ENCODE measurements at regions not wholly inside any gene's neighbourhood (a gene's known extent, or its start where the extent isn't known, plus 50 kb on each side); places are given as distances from the start of the nearest gene placed in this dataset.

DNA sequence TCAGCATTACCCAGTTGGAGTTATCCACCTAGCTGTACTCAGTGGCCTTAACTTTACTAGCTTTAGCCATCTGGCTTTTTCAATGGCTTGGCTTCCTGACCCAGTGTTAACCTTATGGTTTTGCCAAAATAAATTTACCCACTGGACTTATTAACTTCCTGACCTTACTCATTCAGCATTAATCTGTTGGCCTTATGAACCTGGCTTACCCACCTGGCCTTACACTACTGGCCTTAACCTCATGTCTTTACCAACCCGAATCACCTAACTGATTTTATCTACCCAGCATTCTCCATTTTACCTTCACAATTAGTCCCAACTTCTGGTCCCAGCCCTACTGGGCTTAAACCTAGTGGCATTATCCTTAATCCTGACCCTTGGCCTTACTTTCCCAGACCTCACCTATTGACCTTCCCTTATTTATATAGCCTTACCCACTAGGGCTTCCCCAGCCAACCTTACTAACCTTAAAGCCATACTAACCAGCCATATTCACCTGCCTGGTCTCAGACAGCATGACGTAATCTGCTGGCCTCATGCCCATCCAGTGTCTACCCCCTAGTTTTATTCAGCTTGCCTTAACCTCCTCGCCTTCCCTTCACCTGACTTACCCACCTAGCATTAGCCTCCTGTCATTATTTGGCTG lies 100.0 kb downstream of the IL12A start:
- 81% methylated on average over 3 of the region's 3 CpGs for WGBS
- Histone ChIP-seq H3K27me3 (ENCODE audit: control insufficient read depth in 2 of 2, insufficient read depth in 1 of 2, low read length in 1 of 2) (no peaks in the 10 kb centered on the region), H3K4me1 (ENCODE audit: control insufficient read depth in 2 of 2, insufficient read depth in 2 of 2, low read length in 2 of 2) (no peaks in the 10 kb centered on the region), H3K36me3 (ENCODE audit: control insufficient read depth in 2 of 2, insufficient read depth in 2 of 2, low read length in 1 of 2) (no peaks in the 10 kb centered on the region), H3K4me3 (ENCODE audit: low read length in 2 of 2) (no peak overlapping the region), H3K27ac (ENCODE audit: low read depth in 1 of 2, low read length in 1 of 2) (no peak overlapping the region), H3K9me3 (ENCODE audit: control insufficient read depth in 2 of 2, insufficient read depth in 1 of 2, low read length in 1 of 2) (no peaks in the 10 kb centered on the region)
- no peak for DNase-seq (ENCODE audit: low read depth in 6 of 9, low spot score in 9 of 9)

- Histone ChIP-seq H3K4me3 (ENCODE audit: low read length in 2 of 2) (no peak overlapping the region), H3K27me3 (ENCODE audit: control insufficient read depth in 2 of 2, insufficient read depth in 1 of 2, low read length in 1 of 2) (no peaks in the 10 kb centered on the region), H3K36me3 (ENCODE audit: control insufficient read depth in 2 of 2, insufficient read depth in 2 of 2, low read length in 1 of 2) (no peaks in the 10 kb centered on the region), H3K27ac (ENCODE audit: low read depth in 1 of 2, low read length in 1 of 2) (no peak overlapping the region), H3K9me3 (ENCODE audit: control insufficient read depth in 2 of 2, insufficient read depth in 1 of 2, low read length in 1 of 2) (no peaks in the 10 kb centered on the region), H3K4me1 (ENCODE audit: control insufficient read depth in 2 of 2, insufficient read depth in 2 of 2, low read length in 2 of 2) (no peaks in the 10 kb centered on the region)
- DNase-seq (ENCODE audit: low read depth in 6 of 9, low spot score in 9 of 9), result no peak
- 95% methylated on average over 4 of the region's 4 CpGs for WGBS
Measured at GRCh38 chr3:160090653-160091052, 102.0 kb downstream of the IL12A start.

GRCh38 chr3:160091441-160091840 lies 102.8 kb downstream of the IL12A start:
- WGBS, result 95% methylated on average over 4 of the region's 4 CpGs
- no peaks in the 10 kb centered on the region for H3K27me3 ChIP-seq (ENCODE audit: control insufficient read depth in 2 of 2, insufficient read depth in 1 of 2, low read length in 1 of 2)
- DNase-seq (ENCODE audit: low read depth in 6 of 9, low spot score in 9 of 9), result no peak
- H3K4me3 ChIP-seq (ENCODE audit: low read length in 2 of 2), result no peak overlapping the region
- H3K4me1 ChIP-seq (ENCODE audit: control insufficient read depth in 2 of 2, insufficient read depth in 2 of 2, low read length in 2 of 2), result no peaks in the 10 kb centered on the region
- H3K9me3 ChIP-seq (ENCODE audit: control insufficient read depth in 2 of 2, insufficient read depth in 1 of 2, low read length in 1 of 2), result no peaks in the 10 kb centered on the region
- H3K27ac ChIP-seq (ENCODE audit: low read depth in 1 of 2, low read length in 1 of 2), result no peak overlapping the region
- H3K36me3 ChIP-seq (ENCODE audit: control insufficient read depth in 2 of 2, insufficient read depth in 2 of 2, low read length in 1 of 2), result no peaks in the 10 kb centered on the region

DNA sequence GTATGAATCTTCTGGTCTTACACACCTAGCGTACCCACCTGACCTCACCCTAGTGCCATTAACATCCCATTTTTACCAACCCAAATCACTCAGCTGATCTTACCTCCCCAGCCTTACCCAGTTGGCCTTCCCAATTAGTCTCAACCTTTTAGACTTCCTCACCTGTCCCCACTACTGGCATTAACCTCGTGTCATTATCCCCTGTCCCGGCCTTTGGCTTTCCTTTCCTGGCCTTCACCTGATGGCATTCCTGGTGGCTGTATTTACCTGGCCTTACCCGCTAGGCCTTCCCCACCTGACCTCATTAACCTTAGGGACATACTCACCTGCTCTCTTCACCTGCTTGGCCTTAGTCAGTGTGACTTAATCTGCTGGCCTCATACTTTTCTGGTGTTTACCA lies 104.1 kb downstream of the IL12A start:
- no peaks in the 10 kb centered on the region for H3K9me3 ChIP-seq (ENCODE audit: control insufficient read depth in 2 of 2, insufficient read depth in 1 of 2, low read length in 1 of 2)
- H3K4me1 ChIP-seq (ENCODE audit: control insufficient read depth in 2 of 2, insufficient read depth in 2 of 2, low read length in 2 of 2), result no peaks in the 10 kb centered on the region
- WGBS, result over 99% methylated on average over 4 of the region's 4 CpGs
- H3K27ac ChIP-seq (ENCODE audit: low read depth in 1 of 2, low read length in 1 of 2), result no peak overlapping the region
- no peaks in the 10 kb centered on the region for H3K27me3 ChIP-seq (ENCODE audit: control insufficient read depth in 2 of 2, insufficient read depth in 1 of 2, low read length in 1 of 2)
- no peak for DNase-seq (ENCODE audit: low read depth in 6 of 9, low spot score in 9 of 9)
- H3K4me3 ChIP-seq (ENCODE audit: low read length in 2 of 2), result no peak overlapping the region
- H3K36me3 ChIP-seq (ENCODE audit: control insufficient read depth in 2 of 2, insufficient read depth in 2 of 2, low read length in 1 of 2), result no peaks in the 10 kb centered on the region

GRCh38 chr3:160094562-160094961 lies 105.9 kb downstream of the IL12A start:
- no peaks in the 10 kb centered on the region for H3K27me3 ChIP-seq (ENCODE audit: control insufficient read depth in 2 of 2, insufficient read depth in 1 of 2, low read length in 1 of 2)
- no peaks in the 10 kb centered on the region for H3K36me3 ChIP-seq (ENCODE audit: control insufficient read depth in 2 of 2, insufficient read depth in 2 of 2, low read length in 1 of 2)
- WGBS, result 95% methylated on average over 4 of the region's 4 CpGs
- H3K4me3 ChIP-seq (ENCODE audit: low read length in 2 of 2), result no peak overlapping the region
- H3K4me1 ChIP-seq (ENCODE audit: control insufficient read depth in 2 of 2, insufficient read depth in 2 of 2, low read length in 2 of 2), result no peaks in the 10 kb centered on the region
- no peak overlapping the region for H3K27ac ChIP-seq (ENCODE audit: low read depth in 1 of 2, low read length in 1 of 2)
- H3K9me3 ChIP-seq (ENCODE audit: control insufficient read depth in 2 of 2, insufficient read depth in 1 of 2, low read length in 1 of 2), result no peaks in the 10 kb centered on the region
- no peak for DNase-seq (ENCODE audit: low read depth in 6 of 9, low spot score in 9 of 9)

GRCh38 chr3:160097478-160097877 lies 108.8 kb downstream of the IL12A start:
- no peaks in the 10 kb centered on the region for H3K27me3 ChIP-seq (ENCODE audit: control insufficient read depth in 2 of 2, insufficient read depth in 1 of 2, low read length in 1 of 2)
- 93% methylated on average over 11 of the region's 11 CpGs for WGBS
- H3K36me3 ChIP-seq (ENCODE audit: control insufficient read depth in 2 of 2, insufficient read depth in 2 of 2, low read length in 1 of 2), result no peaks in the 10 kb centered on the region
- DNase-seq (ENCODE audit: low read depth in 6 of 9, low spot score in 9 of 9), result no peak
- no peak overlapping the region for H3K27ac ChIP-seq (ENCODE audit: low read depth in 1 of 2, low read length in 1 of 2)
- H3K4me3 ChIP-seq (ENCODE audit: low read length in 2 of 2), result no peak overlapping the region
- H3K9me3 ChIP-seq (ENCODE audit: control insufficient read depth in 2 of 2, insufficient read depth in 1 of 2, low read length in 1 of 2), result no peaks in the 10 kb centered on the region
- H3K4me1 ChIP-seq (ENCODE audit: control insufficient read depth in 2 of 2, insufficient read depth in 2 of 2, low read length in 2 of 2), result no peaks in the 10 kb centered on the region

DNA sequence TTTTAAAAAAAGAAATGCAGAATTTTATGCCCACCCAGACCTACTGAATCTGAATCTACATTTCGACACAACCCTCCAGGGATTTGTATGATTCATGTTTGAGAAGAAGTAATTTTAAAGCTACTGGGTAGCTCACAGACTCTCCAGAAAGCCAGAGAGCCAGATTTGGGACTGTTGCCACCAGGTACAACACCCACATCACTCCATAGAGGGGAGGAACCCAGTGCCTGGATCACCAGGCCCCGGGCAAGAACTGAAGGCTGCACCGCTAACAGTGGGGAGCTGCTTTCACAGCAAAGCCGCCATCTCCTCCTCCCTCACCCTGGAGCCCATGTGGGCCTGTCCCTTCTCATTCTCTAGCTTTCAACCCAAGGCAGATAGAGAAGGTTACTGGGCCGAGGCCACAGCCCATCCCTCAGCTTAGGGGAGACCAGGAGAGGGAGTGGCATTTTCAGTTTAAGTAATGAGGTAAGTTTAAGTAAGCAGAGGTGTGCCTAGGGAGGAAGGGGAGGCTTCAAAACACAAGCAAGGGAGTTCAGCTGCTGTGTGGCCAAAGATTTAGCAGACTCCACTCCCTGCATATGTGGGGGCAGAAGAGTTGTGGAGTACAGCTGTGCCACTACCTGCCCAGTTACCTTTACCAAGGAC lies 109.8 kb downstream of the IL12A start:
- H3K27ac ChIP-seq (ENCODE audit: low read depth in 1 of 2, low read length in 1 of 2), result no peak overlapping the region
- H3K36me3 ChIP-seq (ENCODE audit: control insufficient read depth in 2 of 2, insufficient read depth in 2 of 2, low read length in 1 of 2), result no peaks in the 10 kb centered on the region
- 85% methylated on average over 5 of the region's 5 CpGs for WGBS

GRCh38 chr3:160098926-160099626 lies 110.4 kb downstream of the IL12A start:
- no peaks in the 10 kb centered on the region for H3K27me3 ChIP-seq (ENCODE audit: control insufficient read depth in 2 of 2, insufficient read depth in 1 of 2, low read length in 1 of 2)
- H3K9me3 ChIP-seq (ENCODE audit: control insufficient read depth in 2 of 2, insufficient read depth in 1 of 2, low read length in 1 of 2), result no peaks in the 10 kb centered on the region
- H3K4me3 ChIP-seq (ENCODE audit: low read length in 2 of 2), result no peak overlapping the region
- no peaks in the 10 kb centered on the region for H3K4me1 ChIP-seq (ENCODE audit: control insufficient read depth in 2 of 2, insufficient read depth in 2 of 2, low read length in 2 of 2)
- H3K36me3 ChIP-seq (ENCODE audit: control insufficient read depth in 2 of 2, insufficient read depth in 2 of 2, low read length in 1 of 2), result no peaks in the 10 kb centered on the region
- no peak overlapping the region for H3K27ac ChIP-seq (ENCODE audit: low read depth in 1 of 2, low read length in 1 of 2)
- WGBS, result 60% methylated on average over 3 of the region's 3 CpGs
- no peak for DNase-seq (ENCODE audit: low read depth in 6 of 9, low spot score in 9 of 9)

More for the DNA sequence above, 109.8 kb downstream of the IL12A start:
- Histone ChIP-seq H3K4me3 (ENCODE audit: low read length in 2 of 2) (no peak overlapping the region), H3K4me1 (ENCODE audit: control insufficient read depth in 2 of 2, insufficient read depth in 2 of 2, low read length in 2 of 2) (no peaks in the 10 kb centered on the region), H3K27me3 (ENCODE audit: control insufficient read depth in 2 of 2, insufficient read depth in 1 of 2, low read length in 1 of 2) (no peaks in the 10 kb centered on the region), H3K9me3 (ENCODE audit: control insufficient read depth in 2 of 2, insufficient read depth in 1 of 2, low read length in 1 of 2) (no peaks in the 10 kb centered on the region)
- no peak for DNase-seq (ENCODE audit: low read depth in 6 of 9, low spot score in 9 of 9)

- Histone ChIP-seq H3K27ac (ENCODE audit: low read depth in 1 of 2, low read length in 1 of 2) (no peak overlapping the region), H3K36me3 (ENCODE audit: control insufficient read depth in 2 of 2, insufficient read depth in 2 of 2, low read length in 1 of 2) (no peaks in the 10 kb centered on the region), H3K4me1 (ENCODE audit: control insufficient read depth in 2 of 2, insufficient read depth in 2 of 2, low read length in 2 of 2) (no peaks in the 10 kb centered on the region), H3K4me3 (ENCODE audit: low read length in 2 of 2) (no peak overlapping the region), H3K9me3 (ENCODE audit: control insufficient read depth in 2 of 2, insufficient read depth in 1 of 2, low read length in 1 of 2) (no peaks in the 10 kb centered on the region), H3K27me3 (ENCODE audit: control insufficient read depth in 2 of 2, insufficient read depth in 1 of 2, low read length in 1 of 2) (no peaks in the 10 kb centered on the region)
- no peak for DNase-seq (ENCODE audit: low read depth in 6 of 9, low spot score in 9 of 9)
- 73% methylated on average over 5 of the region's 5 CpGs for WGBS
Measured at GRCh38 chr3:160099834-160100233, 111.2 kb downstream of the IL12A start.
